DND-41 (cell line): ENCODE measurements at regions not wholly inside any gene's neighbourhood (a gene's known extent, or its start where the extent isn't known, plus 50 kb on each side); places are given as distances from the start of the nearest gene placed in this dataset.

Experiments used
- ATAC-seq: fragments of 200-7000 bp; cut with Tn5 transposase; 3 replicates; pipeline ENCODE4 v1.9.1; 2021; ENCODE audit warnings: low read depth; ENCODE audit not compliant: insufficient read depth
- DNase-seq: peaks from one replicate; pipeline ENCODE4 v3.0.0-alpha.2; 2020
- H2AFZ ChIP-seq: 2 replicates; pipeline ENCODE4 v1.6.0; 2012; ENCODE audit warnings: low read depth, low read length
- H3K27ac ChIP-seq: 2 replicates; pipeline ENCODE4 v1.5.1; 2012; ENCODE audit warnings: low read length, inconsistent platforms
- H3K27me3 ChIP-seq: fragments of 200-600 bp; sonication (generic); 2 replicates; pipeline ENCODE4 v1.6.0; 2012; ENCODE audit warnings: low read length, mild to moderate bottlenecking, inconsistent platforms; ENCODE audit not compliant: insufficient read depth, poor library complexity
- H3K36me3 ChIP-seq: 2 replicates; pipeline ENCODE4 v1.5.1; 2012; ENCODE audit warnings: low read length, inconsistent platforms; ENCODE audit not compliant: insufficient read depth
- H3K4me1 ChIP-seq: 2 replicates; pipeline ENCODE4 v1.5.1; 2012; ENCODE audit warnings: mild to moderate bottlenecking, low read length; ENCODE audit not compliant: insufficient read depth
- H3K4me2 ChIP-seq: 2 replicates; pipeline ENCODE4 v1.6.0; 2012; ENCODE audit warnings: mild to moderate bottlenecking, moderate library complexity, low read length, inconsistent platforms; ENCODE audit not compliant: insufficient read depth
- H3K4me3 ChIP-seq, 2 experiments: fragments of 200-600 bp in 1 of 2; shearing (Covaris generic) in 1 of 2; 2 replicates each; pipeline ENCODE4 v1.5.1; 2012 to 2016; ENCODE audit warnings: inconsistent platforms in 2 of 2, low read length in 2 of 2, mild to moderate bottlenecking in 2 of 2, low read depth in 1 of 2, moderate library complexity in 1 of 2
- H3K79me2 ChIP-seq: 2 replicates; pipeline ENCODE4 v1.6.0; 2012; ENCODE audit warnings: low read length, inconsistent platforms; ENCODE audit not compliant: insufficient read depth
- H3K9ac ChIP-seq: 2 replicates; pipeline ENCODE4 v1.6.0; 2012; ENCODE audit warnings: low read depth, mild to moderate bottlenecking, inconsistent platforms, low read length, moderate library complexity
- H3K9me3 ChIP-seq: 2 replicates; pipeline ENCODE4 v1.5.1; 2012; ENCODE audit warnings: low read length, moderate library complexity, mild to moderate bottlenecking, inconsistent platforms; ENCODE audit not compliant: insufficient read depth, severe bottlenecking
- H4K20me1 ChIP-seq: 2 replicates; pipeline ENCODE4 v1.6.0; 2012; ENCODE audit warnings: low read length; ENCODE audit not compliant: insufficient read depth
- EZH2 ChIP-seq: IDR thresholded peaks from 3 replicates; pipeline ENCODE4 v1.6.1; 2012; ENCODE audit warnings: borderline replicate concordance, low read depth, mild to moderate bottlenecking, moderate library complexity, low read length, inconsistent platforms; ENCODE audit not compliant: severe bottlenecking
- TF ChIP-seq, protein P1 (sequence below): IDR thresholded peaks from 2 replicates; pipeline ENCODE4 v1.5.1; 2012; ENCODE audit warnings: borderline replicate concordance, low read length, moderate library complexity, mild to moderate bottlenecking; ENCODE audit not compliant: poor library complexity, severe bottlenecking; ENCODE audit errors: extremely low read depth

- no peak overlapping the region for H3K27ac ChIP-seq
- ATAC-seq (no peak), DNase-seq (no peak)
- H3K27me3 ChIP-seq, result no peaks in the 10 kb centered on the region
- H3K9me3 ChIP-seq, result no peaks in the 10 kb centered on the region
- TF ChIP-seq EZH2, result no peak
- TF ChIP-seq, protein P1, sequence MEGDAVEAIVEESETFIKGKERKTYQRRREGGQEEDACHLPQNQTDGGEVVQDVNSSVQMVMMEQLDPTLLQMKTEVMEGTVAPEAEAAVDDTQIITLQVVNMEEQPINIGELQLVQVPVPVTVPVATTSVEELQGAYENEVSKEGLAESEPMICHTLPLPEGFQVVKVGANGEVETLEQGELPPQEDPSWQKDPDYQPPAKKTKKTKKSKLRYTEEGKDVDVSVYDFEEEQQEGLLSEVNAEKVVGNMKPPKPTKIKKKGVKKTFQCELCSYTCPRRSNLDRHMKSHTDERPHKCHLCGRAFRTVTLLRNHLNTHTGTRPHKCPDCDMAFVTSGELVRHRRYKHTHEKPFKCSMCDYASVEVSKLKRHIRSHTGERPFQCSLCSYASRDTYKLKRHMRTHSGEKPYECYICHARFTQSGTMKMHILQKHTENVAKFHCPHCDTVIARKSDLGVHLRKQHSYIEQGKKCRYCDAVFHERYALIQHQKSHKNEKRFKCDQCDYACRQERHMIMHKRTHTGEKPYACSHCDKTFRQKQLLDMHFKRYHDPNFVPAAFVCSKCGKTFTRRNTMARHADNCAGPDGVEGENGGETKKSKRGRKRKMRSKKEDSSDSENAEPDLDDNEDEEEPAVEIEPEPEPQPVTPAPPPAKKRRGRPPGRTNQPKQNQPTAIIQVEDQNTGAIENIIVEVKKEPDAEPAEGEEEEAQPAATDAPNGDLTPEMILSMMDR, result no peak
- H3K4me2 ChIP-seq, result no peak overlapping the region
- H2AFZ ChIP-seq, result no peak overlapping the region
- H3K36me3 ChIP-seq, result no peaks in the 10 kb centered on the region
- no peaks in the 10 kb centered on the region for H3K4me1 ChIP-seq
- no peaks in the 10 kb centered on the region for H4K20me1 ChIP-seq
- no peaks in the 10 kb centered on the region for H3K79me2 ChIP-seq
- H3K4me3 ChIP-seq, result no peak overlapping the region
- H3K9ac ChIP-seq, result no peak overlapping the region
Measured at GRCh38 chr5:92163906-92164305, 780.8 kb upstream of the ARRDC3 start.

DNA sequence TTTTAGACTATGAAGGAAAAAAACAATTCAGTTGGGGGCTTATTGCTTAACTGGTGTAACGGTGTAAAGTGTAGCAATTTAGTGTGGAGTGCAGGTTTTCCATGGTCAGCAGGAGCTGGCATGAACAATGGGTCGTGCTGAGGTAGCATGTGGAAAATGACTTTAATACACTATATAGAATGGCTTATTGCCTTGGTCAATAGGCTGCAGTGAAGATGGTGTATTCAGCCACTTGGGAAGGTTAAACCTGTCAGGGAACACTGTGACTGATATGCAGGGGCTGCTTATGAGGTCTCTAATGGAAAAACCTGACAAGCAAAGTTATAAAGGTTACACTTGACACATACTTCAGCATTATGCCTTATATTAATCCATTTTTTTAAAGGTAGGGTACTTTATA lies 764.7 kb upstream of the ARRDC3 start:
- no peak overlapping the region for H3K27ac ChIP-seq
- no peaks in the 10 kb centered on the region for H3K36me3 ChIP-seq
- no peak overlapping the region for H3K4me3 ChIP-seq
- no peaks in the 10 kb centered on the region for H3K9me3 ChIP-seq
- no peaks in the 10 kb centered on the region for H3K27me3 ChIP-seq
- H2AFZ ChIP-seq, result no peak overlapping the region
- no peak for DNase-seq
- H3K79me2 ChIP-seq, result no peaks in the 10 kb centered on the region
- ATAC-seq, result no peak
- no peaks in the 10 kb centered on the region for H4K20me1 ChIP-seq
- H3K4me1 ChIP-seq, result no peaks in the 10 kb centered on the region
- TF ChIP-seq, protein P1, result no peak
- no peak for TF ChIP-seq EZH2
- H3K4me2 ChIP-seq, result no peak overlapping the region
- H3K9ac ChIP-seq, result no peak overlapping the region

GRCh38 chr5:92147266-92147665 lies 764.1 kb upstream of the ARRDC3 start:
- Histone ChIP-seq H2AFZ (no peak overlapping the region), H3K79me2 (no peaks in the 10 kb centered on the region), H3K4me2 (no peak overlapping the region), H4K20me1 (no peaks in the 10 kb centered on the region), H3K27me3 (no peaks in the 10 kb centered on the region), H3K27ac (no peak overlapping the region), H3K4me3 (no peak overlapping the region), H3K9me3 (no peaks in the 10 kb centered on the region), H3K9ac (no peak overlapping the region), H3K36me3 (no peaks in the 10 kb centered on the region), H3K4me1 (no peaks in the 10 kb centered on the region)
- no peak for ATAC-seq
- no peak for DNase-seq
- no peak for TF ChIP-seq EZH2
- TF ChIP-seq, protein P1, result no peak

DNA sequence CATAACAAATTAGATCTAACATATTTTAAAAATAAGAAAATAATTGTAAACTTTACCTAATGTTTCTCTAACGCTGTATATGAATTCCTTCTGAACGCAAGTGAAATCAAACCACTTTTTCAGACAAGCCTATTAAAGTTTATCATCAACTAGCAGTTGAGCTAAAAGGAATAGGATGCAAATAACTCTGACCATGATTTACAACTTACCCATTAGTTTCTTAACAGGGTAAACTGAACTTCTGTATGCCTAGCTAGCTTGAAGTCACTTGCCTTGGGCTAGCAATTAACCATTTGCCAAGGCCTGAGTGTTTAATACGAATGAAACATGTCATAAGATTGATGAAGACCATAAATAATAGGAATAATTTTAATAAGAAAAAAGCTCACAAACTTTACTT lies 762.7 kb upstream of the ARRDC3 start:
- H3K4me2 ChIP-seq, result no peak overlapping the region
- no peaks in the 10 kb centered on the region for H3K9me3 ChIP-seq
- ATAC-seq, result no peak
- H3K4me3 ChIP-seq, result no peak overlapping the region
- no peak overlapping the region for H3K27ac ChIP-seq
- no peak for DNase-seq
- no peaks in the 10 kb centered on the region for H3K4me1 ChIP-seq
- H3K36me3 ChIP-seq, result no peaks in the 10 kb centered on the region
- H4K20me1 ChIP-seq, result no peaks in the 10 kb centered on the region
- H3K27me3 ChIP-seq, result no peaks in the 10 kb centered on the region
- no peak overlapping the region for H2AFZ ChIP-seq
- no peaks in the 10 kb centered on the region for H3K79me2 ChIP-seq
- no peak for TF ChIP-seq EZH2
- TF ChIP-seq, protein P1, result no peak
- no peak overlapping the region for H3K9ac ChIP-seq
